ENCODE measurements at regions not wholly inside any gene's neighbourhood (a gene's known extent, or its start where the extent isn't known, plus 50 kb on each side); places are given as distances from the start of the nearest gene placed in this dataset.

GRCh38 chr4:124515591-124515990 lies 196.9 kb downstream of the ANKRD50 start:
- no peak for DNase-seq

- no peak for DNase-seq
Measured at GRCh38 chr4:124519196-124519595, 193.3 kb downstream of the ANKRD50 start.

GRCh38 chr4:124523816-124524215 lies 188.7 kb downstream of the ANKRD50 start:
- DNase-seq = no peak

GRCh38 chr4:124525524-124525923 lies 187.0 kb downstream of the ANKRD50 start:
- no peak for DNase-seq

GRCh38 chr4:124526331-124526730 lies 186.2 kb downstream of the ANKRD50 start:
- no peak for DNase-seq

- DNase-seq = no peak
Measured at GRCh38 chr4:124526769-124527168, 185.8 kb downstream of the ANKRD50 start.

GRCh38 chr4:124527364-124527763 lies 185.2 kb downstream of the ANKRD50 start:
- DNase-seq = no peak

GRCh38 chr4:124529131-124529530 lies 183.4 kb downstream of the ANKRD50 start:
- no peak for DNase-seq

- no peak for DNase-seq
Measured at GRCh38 chr4:124530464-124531077, 182.0 kb downstream of the ANKRD50 start.

- no peak for DNase-seq
Measured at GRCh38 chr4:124534131-124534530, 178.4 kb downstream of the ANKRD50 start.

GRCh38 chr4:124535003-124535402 lies 177.5 kb downstream of the ANKRD50 start:
- no peak for DNase-seq

- no peak for DNase-seq
Measured at GRCh38 chr4:124536946-124537345, 175.6 kb downstream of the ANKRD50 start.

GRCh38 chr4:124537971-124538370 lies 174.6 kb downstream of the ANKRD50 start:
- no peak for DNase-seq

- DNase-seq = no peak
Measured at GRCh38 chr4:124540014-124540413, 172.5 kb downstream of the ANKRD50 start.

GRCh38 chr4:124541652-124542420 lies 170.7 kb downstream of the ANKRD50 start:
- DNase-seq = no peak

GRCh38 chr4:124555959-124556358 lies 156.6 kb downstream of the ANKRD50 start:
- no peak for DNase-seq

- DNase-seq = no peak
Measured at GRCh38 chr4:124564121-124564520, 148.4 kb downstream of the ANKRD50 start.

- DNase-seq = no peak
Measured at GRCh38 chr4:124565371-124565770, 147.2 kb downstream of the ANKRD50 start.

GRCh38 chr4:124566030-124566429 lies 146.5 kb downstream of the ANKRD50 start:
- DNase-seq = no peak

GRCh38 chr4:124573056-124573455 lies 139.5 kb downstream of the ANKRD50 start:
- no peak for DNase-seq

- no peak for DNase-seq
Measured at GRCh38 chr4:124579896-124580295, 132.6 kb downstream of the ANKRD50 start.

- no peak for DNase-seq
Measured at GRCh38 chr4:124583797-124584196, 128.7 kb downstream of the ANKRD50 start.

GRCh38 chr4:124589786-124590185 lies 122.7 kb downstream of the ANKRD50 start:
- DNase-seq = no peak

- no peak for DNase-seq
Measured at GRCh38 chr4:124590480-124590879, 122.1 kb downstream of the ANKRD50 start.

GRCh38 chr4:124591637-124592036 lies 120.9 kb downstream of the ANKRD50 start:
- no peak for DNase-seq

Measured in effector CD4-positive, alpha-beta T cell (primary cell).